K562 (cell line): ENCODE measurements at regions not wholly inside any gene's neighbourhood (a gene's known extent, or its start where the extent isn't known, plus 50 kb on each side); places are given as distances from the start of the nearest gene placed in this dataset.

ENCODE experiments used
- CTCF ChIP-seq, 3 experiments: IDR thresholded peaks in 2 of 3; conservative IDR thresholded peaks in 1 of 3; 2 replicates each; pipeline ENCODE4 v1.5.1; 2011 to 2012; ENCODE audit warnings: low read length in 3 of 3, mild to moderate bottlenecking in 3 of 3, control low read depth in 2 of 3, improper control_type of control experiment in 1 of 3, inconsistent platforms in 1 of 3, low read depth in 1 of 3, mixed read lengths in 1 of 3, moderate library complexity in 1 of 3; ENCODE audit not compliant: insufficient read depth in 2 of 3
- POLR2A ChIP-seq: fragments of 450-650 bp; conservative IDR thresholded peaks from 2 replicates; pipeline ENCODE4 v1.6.1; 2016
- RAD21 ChIP-seq, 2 experiments: fragments of 250-450 bp in 1 of 2; fragments of 450-650 bp in 1 of 2; sonication (Bioruptor Pico) in 1 of 2; formaldehyde crosslinking in 1 of 2; IDR thresholded peaks in 1 of 2; conservative IDR thresholded peaks in 1 of 2; 2 replicates each; pipeline versions ENCODE4 v1.4.0 to v1.8.0; 2020 to 2022; ENCODE audit warnings: mild to moderate bottlenecking in 2 of 2, moderate library complexity in 1 of 2
- ZNF184 ChIP-seq: sonication (generic); formaldehyde crosslinking; IDR thresholded peaks from 2 replicates; pipeline ENCODE4 v1.5.0; 2020; ENCODE audit warnings: missing genetic modification reagents

- TF ChIP-seq CTCF (IDR thresholded peaks at IDR 0.05 in 2 of 3, conservative IDR thresholded peaks at IDR 0.05 in 1 of 3; ENCODE audit: insufficient read depth in 2 of 3, low read depth in 1 of 3, low read length in 3 of 3) (no peak), ZNF184 (CRISPR knock-in tag) (no peak), RAD21 (CRISPR knock-in tag; conservative IDR thresholded peaks at IDR 0.05 in 1 of 2, IDR thresholded peaks at IDR 0.05 in 1 of 2) (no peak), POLR2A (no peak)
These were observed 683.8 kb downstream of the IRS1 start for GRCh38 chr2:226115832-226116200.
